NCI-H1436 (cell line): ENCODE measurements at regions not wholly inside any gene's neighbourhood (a gene's known extent, or its start where the extent isn't known, plus 50 kb on each side); places are given as distances from the start of the nearest gene placed in this dataset.

ENCODE experiments used
- DNase-seq: peaks from one replicate; lab custom pipeline; 2025; lab: John Stamatoyannopoulos, UW

DNA sequence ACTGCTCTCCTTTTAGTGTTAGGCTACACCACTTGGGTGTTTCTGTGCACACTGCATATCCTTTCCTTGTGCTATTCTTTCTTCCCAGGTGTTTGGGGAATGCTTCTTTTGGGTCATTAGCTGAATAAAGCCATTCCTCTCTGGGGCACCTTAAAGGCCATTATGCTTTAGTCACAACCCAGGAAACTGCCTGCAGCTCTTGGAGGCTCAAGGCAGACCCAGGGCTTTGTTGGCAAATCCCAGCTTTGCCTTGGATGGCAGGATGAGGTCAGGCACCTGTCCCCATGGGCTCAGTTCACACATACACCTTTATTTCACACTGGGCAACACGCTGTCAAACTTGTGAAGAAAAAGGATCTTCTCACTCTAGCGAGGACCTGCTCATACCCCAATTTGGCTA is 460.6 kb downstream of the CCSER2 start:
- DNase-seq = no peak

DNA sequence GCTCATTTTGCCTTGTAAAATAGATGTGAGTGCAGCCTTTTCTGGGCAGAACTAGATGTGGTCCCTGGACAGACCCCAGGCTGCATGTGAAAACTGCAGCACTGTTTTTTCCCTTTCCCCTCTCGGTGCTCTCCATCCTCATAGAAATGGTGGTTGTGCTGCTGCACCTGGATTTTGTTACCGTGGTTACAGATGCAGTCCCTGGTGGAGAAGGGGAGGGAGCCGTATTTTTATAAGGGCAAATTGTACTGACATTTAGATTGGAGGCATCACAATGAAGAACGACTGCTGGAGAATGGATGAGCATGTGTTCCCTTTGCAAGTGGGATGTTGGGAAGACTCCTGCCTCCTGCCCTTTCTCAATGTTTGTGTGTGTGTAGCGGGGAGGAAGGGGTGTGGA is 469.9 kb downstream of the CCSER2 start:
- peak; percentile 5 for DNase-seq

DNA sequence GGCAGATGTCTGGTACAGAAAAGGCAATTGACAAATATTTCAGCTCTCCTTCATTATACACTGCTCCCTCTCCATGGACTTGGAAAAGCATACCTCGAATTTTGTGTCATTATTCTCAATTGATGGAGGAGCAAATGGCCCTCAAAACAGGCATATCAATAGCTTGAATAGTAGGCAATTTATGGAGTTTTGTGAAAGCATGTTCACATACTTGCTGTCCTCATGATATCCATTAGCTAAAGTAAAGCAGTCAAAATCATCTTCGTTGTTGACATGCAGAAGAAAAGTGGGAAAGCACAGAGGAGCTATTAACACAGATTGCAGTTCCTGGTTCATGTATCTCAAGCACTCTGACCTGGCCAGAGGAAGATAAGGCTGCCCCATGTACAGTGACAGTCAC is 472.8 kb downstream of the CCSER2 start:
- no peak for DNase-seq

DNA sequence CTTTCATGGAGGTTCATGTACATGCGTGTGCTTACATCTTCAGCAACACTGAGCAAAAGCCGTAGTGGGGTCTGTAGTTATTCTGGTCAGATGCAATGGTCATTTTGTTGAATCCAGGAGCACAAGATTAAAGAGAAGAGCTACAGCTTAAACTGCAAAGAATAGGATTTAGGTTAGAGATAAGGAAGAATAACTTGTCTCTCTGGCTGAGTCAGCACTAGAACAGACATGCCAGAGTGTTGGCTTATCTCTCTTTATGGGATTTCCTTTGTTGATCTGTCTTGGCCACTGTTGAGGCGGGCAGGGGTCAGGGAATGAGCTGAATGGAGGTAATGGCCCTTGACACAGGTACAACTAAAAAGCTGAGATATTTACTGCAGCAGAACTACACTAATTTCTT is 473.5 kb downstream of the CCSER2 start:
- DNase-seq = no peak

DNA sequence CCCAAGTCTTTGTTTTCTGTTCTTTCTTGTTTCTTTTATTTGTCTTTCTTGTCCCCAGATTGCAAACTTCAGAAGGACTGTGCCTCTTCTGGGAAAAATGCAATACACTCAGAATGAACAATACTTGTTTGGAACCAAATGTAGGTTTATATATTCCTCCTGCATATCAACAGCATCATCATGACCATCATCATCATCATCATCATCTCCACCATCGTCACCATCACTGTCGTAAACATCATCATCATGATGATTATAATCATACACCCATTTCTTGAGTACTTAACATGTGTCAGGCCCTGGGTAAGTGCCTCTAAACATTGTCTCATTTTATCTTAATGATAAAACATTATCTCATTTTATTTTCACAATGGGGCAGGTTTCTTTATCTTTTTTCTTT is 476.8 kb downstream of the CCSER2 start:
- DNase-seq = no peak

DNA sequence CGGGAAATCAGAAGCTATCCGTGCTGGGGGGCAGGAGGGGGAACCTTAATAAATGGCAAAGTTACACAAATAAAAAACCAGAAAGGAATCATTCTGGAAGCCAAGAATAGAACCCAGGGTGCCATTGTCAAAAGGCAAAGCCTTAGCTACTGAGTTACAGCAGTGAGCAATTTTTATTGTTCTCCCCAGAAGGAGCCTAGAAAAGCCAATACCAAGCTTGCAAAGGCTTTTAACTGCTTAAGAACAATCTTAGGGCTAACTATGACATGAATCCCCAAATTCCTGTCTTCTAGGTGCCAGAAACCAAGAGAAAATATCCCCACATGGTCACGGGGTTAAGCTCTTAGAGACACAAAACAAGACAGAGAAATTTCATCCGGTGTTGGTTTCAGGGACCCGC is 482.7 kb downstream of the CCSER2 start:
- DNase-seq = no peak

DNA sequence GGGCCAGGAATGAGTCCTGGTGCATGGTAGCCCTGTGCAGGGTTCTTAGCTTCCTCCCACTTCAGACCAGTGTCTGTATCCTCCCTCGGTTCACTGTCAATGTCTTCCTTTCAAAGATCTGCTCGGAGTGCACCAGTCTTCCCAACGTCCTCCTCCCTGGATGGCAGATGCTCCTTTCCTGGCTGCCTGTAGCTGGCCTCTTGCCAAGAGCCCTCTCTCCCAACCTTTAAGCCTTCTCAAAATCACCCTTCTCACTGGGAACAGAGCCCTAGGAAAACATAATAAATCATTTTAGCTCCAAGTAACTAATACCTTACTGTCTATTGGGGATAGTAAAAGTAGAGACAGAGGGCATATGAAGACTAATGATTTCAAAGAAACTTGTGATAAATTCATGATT is 490.6 kb downstream of the CCSER2 start:
- no peak for DNase-seq

DNA sequence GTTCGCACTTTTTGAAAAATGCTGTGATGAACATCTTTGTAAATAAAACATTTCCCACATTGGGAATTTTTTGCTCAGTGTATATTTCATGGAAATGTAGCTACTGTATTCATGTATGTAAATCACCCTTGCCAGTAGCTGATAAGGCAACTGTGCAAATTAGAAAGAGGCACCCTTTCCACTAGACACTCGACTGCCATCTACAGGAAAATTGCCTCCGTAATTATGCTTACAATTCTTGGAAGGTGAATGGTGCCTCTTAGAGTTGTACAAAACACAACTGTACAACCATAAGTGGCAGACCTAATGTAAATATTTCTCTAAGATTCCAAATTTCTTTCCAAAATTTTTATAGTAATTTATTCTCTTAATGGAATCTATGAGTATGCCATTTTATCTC is 491.7 kb downstream of the CCSER2 start:
- DNase-seq = peak; percentile 41

DNA sequence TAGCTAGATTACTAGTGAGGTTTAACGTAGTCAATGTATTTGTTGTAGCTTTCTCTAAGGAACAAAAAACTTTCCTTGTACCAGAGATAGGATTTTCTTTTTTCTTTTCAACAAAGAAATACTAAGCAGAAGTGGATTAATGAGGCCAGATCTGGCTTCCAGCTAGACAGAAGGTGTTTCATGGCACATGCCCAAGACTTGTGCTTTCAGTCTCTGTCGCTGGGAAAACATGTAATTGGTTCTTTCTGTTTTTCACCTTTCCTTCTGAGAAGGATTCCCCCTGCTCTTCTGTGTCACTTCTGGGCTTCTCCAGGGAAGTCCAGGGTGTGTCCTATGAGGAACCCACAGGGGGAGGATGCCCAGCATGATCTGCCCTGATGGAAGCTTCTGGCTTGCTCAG is 492.2 kb downstream of the CCSER2 start:
- no peak for DNase-seq

DNA sequence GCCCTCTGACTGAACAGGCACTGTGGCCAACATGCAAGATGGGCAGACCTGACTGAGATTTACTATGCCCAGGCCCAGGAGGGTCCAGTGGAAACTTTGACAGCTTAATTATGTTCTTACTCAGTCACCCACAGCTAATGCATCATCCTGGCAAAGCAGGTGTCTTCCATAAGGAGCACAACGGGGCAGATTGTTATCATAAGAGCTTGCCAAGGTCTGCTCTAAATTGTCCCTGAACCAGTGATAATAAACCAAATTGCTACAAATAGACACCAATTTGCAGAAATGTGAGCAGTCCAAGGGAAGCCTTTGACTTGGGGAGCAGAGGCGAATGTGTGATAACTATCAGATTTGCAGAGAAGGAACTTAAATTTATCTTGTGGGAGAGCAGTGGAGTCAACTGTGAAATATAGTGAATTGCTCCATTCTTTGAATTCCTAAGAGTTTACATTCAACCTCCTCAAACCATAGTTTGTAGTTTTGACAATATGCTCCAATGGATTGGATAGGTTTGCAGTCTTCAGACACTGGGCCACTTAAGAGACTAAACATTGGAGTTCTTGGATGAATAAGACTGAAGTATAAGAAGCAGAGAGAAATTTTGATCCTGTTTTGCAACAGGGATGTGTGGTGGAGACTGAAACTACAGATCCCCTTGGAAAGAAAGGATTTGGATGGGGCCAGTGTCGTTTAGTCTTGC is 494.7 kb downstream of the CCSER2 start:
- DNase-seq = no peak

DNA sequence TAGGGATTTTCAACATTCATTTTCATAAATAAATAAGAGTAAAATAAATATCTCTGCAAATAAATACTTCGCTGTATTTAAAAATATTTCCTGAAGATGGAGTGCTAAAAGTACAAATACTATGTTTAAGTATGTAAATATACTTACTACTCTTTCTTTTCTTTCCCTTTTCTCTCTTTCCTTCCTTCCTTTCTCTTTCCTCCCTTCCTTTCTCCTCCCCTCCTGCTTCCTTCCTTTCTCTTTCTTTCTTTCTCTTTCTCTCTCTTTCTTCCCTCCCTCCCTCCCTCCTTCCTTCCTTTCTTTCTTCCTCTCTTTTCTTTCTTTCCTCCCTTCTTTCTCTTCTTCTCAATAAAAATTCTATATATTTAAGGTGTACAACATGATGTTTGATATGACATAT is 496.1 kb downstream of the CCSER2 start:
- no peak for DNase-seq

DNA sequence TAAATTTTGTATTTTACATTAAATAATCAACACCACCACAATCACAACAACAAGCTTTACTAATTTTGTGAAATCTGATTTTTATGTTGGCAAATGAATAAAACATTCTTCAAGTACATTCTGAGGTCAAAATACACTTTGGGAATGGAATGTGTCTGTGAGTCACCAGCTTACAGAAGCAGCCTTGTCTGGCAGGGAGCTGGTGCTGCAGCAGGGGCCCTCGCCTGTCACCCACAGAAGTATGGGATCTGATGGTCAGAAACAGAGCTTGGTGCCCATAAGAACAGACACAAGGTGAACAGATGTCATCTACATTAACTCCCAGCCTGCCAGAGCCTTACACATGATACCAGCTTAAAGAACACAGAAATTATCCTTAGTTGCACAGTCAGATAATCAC is 496.9 kb downstream of the CCSER2 start:
- DNase-seq = no peak

DNA sequence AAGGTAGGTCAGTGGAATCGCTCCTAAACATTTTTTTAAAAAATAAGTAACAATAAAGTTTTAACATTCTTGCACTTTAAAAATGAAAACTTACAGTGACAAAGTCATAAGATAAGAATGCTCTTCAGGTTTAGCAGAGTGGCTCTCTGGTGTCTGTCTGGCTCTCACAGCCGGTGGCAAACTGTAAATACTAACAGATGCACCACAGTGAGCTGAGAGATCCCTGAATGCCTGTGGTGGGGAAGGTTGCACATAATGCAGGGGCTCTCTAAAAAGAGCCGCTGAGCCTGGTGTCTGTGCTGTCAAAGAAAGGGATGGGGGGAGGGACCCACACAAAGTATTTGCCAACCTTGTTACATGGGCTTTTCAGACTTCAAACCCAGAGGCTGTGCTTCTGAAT is 498.3 kb downstream of the CCSER2 start:
- no peak for DNase-seq

DNA sequence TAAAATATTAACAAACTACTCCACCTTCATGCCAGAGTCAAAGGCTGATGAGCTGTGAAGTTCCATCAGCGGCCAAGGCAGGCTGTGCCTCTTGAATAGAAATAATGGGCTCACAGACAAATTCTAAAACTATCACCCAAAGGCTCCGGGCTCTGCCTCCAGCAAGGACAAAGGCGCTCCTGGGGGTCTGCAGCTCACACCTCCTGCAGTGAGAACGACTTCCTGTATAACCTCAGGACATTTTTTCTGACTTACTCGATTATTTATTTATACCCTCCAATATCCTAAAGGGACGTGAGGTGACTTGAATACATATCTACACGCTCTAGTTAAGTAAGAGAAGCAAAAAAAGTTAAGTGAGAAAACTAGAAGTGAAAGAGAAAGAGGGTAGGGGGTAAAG is 500.7 kb downstream of the CCSER2 start:
- no peak for DNase-seq

DNA sequence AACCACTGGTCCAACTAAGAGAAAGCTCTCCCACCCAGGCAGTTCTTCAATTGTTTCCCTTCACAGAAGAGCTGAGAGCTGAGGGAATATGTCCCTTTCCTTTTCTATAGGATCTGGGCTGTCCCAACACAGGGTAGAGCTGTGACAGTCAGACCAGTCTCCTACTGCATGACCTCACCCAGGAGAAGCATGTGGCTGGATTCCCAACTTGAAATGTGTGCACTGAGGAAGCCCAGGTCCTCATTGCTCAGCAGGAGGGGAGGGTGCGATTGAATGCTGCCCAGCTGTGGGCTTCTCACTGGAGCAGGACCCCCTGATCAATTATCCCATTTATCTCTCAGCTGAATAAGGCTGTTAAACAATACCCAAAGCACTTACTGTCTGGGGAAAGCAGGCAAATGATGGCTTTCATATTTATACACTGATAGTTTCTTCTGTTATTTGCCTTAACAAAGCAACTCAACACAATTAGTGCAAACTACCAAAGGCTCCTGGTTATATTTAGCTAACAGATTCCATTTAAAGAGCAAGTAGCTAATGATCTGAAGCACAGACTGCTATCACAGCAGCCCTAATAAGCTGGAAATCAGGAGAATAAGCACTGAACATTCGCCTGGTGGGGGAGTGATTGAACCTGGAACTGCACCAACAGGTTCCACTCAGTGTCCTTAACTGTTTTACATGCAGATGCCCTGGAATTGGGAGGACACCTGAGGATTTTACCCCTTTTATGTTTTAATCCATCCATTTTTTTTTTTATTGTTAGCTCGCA is 508.8 kb downstream of the CCSER2 start:
- DNase-seq = peak; percentile 29

DNA sequence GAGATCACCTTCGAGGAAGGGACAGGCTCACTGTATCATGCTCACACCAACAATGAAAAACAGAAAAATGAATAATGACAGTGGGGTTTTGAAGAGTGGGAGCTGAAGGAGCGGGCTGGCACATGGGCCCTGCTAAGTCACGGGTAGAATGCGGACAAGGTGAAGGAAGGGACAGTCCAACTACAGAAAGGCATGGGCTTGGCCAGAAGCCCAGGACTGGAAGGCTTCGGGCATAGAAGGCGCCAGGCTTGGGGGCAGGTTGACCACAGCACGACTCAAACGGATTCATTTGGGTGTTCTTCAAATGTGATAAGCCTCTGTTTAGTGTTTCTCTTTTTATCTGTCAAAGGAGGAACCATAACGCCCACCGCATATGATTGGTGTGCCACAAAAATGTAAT is 509.5 kb downstream of the CCSER2 start:
- DNase-seq = no peak

DNA sequence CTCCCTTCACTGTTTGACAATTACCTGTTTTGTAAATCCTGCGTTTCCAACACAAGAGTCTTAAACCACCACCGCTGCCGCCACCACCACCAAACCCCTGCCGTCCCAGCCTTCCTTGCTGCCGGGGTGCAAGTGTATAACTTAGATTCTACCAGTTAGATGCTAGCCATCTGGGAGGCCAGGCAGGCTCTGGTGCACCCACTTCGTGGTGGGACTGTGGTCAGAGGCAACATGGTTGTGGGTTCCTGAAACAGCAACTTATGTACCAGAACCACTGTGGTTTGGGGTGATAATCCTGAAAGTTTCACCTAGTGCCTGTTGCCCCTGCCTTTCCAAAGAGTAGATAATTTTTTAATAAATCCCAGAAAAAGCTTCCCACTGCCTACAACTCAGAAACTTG is 510.5 kb downstream of the CCSER2 start:
- DNase-seq = no peak

DNA sequence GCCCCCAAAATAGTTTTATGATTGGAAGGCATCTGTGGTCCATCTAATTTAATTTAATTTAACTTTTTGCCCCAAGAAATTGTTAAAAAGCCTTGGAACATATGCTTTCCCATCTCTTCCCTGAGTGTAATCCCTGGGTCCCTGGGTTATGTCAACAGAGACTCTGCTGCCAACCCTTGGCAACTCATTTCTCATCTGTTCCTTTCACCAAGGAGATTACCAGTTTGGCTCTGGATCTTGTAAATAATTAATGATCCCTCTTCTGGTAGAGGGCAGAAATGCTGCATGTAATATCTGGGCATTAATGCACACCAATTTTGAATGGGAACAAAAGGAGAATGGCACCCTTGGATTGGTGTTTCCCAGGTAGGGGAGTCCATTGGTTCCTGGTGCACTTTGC is 514.2 kb downstream of the CCSER2 start:
- DNase-seq = no peak

DNA sequence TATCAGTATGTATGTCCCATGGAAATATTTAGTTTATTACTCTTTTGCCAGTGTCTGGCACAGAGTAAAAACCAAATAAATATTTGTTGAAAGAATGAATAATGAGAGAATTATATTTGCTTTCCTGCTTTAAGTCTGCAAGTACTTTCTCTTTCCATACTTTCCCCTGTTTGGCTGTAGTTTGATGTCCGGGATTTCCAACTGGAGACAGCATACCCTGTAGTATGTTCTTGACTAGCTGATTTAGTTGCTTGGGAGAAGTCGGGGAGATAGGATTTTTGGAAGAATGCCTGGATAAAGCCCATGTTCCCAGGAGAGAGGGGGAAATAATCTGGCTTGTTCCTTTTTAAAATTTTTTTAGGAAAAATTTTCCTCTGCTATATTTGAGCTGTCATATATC is 516.1 kb downstream of the CCSER2 start:
- DNase-seq = no peak

DNA sequence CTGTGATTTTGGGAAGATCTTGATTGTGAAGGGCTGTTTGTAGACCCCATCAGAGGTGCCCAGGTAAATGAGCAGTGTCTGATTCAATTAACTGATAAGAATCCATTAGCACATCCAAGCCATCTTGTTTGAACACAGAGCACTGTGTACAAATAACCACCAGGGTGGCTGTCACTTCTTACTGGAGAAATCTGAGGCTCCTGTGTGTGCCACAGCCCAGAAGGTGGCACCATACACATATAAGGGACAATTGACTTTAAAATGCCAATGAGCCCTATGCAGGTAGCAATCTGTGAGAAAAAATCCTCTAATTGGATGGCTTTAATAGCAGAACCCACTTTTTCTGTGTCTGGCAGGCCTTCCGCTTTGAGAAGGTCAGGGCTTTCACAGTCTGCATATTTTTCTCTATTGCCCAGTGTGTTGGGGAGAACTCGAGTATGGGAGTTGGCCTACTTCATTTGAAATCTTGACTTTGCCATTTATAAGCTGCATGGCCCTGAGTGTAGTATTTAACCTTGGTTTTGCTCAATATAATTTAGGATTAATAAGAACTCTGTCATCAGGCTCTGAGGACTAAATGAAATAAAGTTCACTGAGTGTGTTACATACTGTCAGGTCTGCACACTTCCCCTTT is 517.4 kb downstream of the CCSER2 start:
- DNase-seq = peak; percentile 75

DNA sequence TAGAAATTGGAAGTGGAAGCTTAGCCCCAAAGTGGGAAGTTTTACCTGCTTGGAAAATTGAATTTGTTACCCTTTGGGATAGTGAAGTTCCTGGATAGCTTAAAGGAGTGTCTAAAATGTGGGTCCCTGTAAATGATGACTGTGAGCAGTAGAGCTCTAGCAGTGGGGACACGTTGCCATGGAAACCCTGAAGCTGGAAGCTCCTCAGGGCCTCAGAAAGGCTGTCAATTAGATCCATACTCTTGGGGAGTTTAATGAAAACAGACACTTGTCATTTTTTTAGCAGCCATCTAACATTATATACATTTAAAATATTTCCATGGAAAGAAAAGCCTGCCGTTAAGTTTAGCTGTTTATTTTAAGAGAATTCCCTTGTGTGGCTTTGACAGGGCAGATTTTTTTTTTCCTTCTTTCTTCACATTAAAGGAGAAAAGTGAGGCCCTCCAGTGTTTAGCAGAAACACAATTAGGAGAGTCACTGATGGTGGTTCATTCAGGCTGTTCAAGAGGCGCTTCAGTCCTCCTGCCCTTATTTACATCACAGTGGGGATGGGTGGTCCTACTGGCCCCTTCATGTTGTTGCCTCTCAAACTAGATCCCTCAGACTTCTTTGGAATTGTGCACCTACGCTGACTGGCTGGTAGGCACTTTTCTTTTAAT is 518.4 kb downstream of the CCSER2 start:
- DNase-seq = no peak

DNA sequence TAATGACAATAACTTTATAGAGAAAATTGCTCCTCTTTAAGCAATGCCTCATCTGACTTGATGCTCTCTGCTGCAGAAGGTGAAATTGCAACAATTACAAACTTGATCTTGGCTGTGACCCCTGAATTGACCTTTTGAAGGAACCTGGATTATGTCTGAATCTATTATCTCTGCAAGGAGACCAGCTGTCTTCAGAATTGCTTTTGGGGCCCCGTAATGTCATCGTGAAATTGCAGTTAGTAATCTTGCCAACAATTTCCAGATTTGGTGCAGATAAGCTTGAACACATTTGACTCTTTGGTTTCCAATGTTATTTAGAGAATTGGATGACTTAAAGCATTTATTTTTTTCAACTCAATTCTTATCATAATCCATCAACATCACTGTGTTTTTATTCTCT is 520.6 kb downstream of the CCSER2 start:
- DNase-seq = no peak

DNA sequence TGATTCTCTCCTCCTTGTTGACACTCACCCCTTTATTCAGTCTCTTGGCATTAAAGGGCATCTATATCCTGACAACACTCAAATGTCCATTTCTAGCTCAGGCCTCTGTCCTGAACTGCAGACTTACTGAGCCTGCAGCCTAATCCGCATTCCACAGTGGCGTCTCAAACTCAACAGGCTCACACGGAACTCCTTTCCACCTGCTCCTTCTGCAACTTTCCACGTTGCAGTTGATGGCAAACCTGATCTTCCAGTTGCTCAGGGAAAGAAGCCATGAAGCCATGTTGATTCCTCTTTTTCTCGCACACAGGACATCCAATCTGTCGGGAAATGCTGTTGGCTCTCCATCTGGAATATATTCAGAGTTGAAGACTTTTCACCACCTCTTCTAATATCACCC is 522.4 kb downstream of the CCSER2 start:
- no peak for DNase-seq
